ENCODE measurements at regions not wholly inside any gene's neighbourhood (a gene's known extent, or its start where the extent isn't known, plus 50 kb on each side); places are given as distances from the start of the nearest gene placed in this dataset.
A peak's percentile ranks its signal among the peaks of the same experiment; 100 is the strongest.

- Mint-ChIP-seq H3K27ac (peak overlapping the region; percentile 95), H3K4me3 (peak overlapping the region; percentile 75), H3K9me3 (no peaks in the 10 kb centered on the region), H3K27me3 (no peaks in the 10 kb centered on the region), H3K36me3 (ENCODE audit: low read depth) (no peaks in the 10 kb centered on the region), H3K4me1 (peaks cover 92% of the 10 kb centered on the region)
- DNase-seq (peak; percentile 79), ATAC-seq (peak; percentile 72)
Observed at GRCh38 chr13:48156466-48156865, 61.6 kb upstream of the MED4 start.

DNA sequence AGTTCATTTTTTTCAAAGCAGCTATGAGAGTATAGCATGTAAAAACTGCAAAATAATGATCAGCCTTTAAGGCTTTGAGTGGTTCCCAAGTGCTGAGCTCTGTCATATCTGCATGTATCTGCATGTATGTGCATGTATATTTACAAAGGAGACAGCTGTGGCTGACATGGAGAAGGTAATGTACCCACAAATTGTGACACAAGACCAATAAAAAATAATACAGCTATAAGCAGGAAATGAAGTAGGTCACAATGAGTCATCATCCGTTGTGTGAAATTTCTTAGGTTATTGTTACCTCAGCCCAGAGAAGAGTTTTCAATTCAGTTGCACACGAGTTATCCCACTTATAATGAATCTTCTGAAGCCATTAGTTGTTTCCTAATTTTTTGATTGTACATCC, 60.9 kb upstream of the MED4 start:
- ATAC-seq (peak; percentile 62), DNase-seq (no peak)
- Mint-ChIP-seq H3K36me3 (ENCODE audit: low read depth) (no peaks in the 10 kb centered on the region), H3K4me1 (peaks cover 89% of the 10 kb centered on the region), H3K27me3 (no peaks in the 10 kb centered on the region), H3K9me3 (no peaks in the 10 kb centered on the region), H3K4me3 (peak overlapping the region; percentile 75), H3K27ac (peak overlapping the region; percentile 95)

- DNase-seq (no peak), ATAC-seq (no peak)
- no peaks in the 10 kb centered on the region for H3K9me3 Mint-ChIP-seq
- peak overlapping the region; percentile 95 for H3K27ac Mint-ChIP-seq
- peaks cover 84% of the 10 kb centered on the region for H3K4me1 Mint-ChIP-seq
- H3K36me3 Mint-ChIP-seq (ENCODE audit: low read depth) = peaks cover 2% of the 10 kb centered on the region
- H3K4me3 Mint-ChIP-seq = no peak overlapping the region
- no peaks in the 10 kb centered on the region for H3K27me3 Mint-ChIP-seq
Observed at GRCh38 chr13:48154671-48155070, 59.8 kb upstream of the MED4 start.

DNA sequence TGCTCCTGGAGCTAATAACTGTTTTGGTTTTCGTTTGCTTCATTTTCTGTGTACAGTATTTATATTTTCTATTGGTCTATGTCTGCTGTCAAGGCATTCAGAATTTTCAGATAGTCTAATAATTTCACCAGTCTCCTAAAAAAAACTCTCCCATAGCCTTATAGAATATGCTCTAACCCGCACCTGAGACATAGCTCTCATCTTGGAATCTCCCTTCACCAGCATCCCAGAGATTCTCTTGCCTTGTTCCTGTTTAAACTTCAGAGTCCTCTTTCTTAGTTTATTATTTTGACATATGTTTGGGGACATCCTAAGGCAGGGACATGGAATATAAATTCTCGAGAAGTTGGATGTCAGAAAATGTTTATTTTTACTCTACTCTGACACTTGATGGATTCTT, 58.3 kb upstream of the MED4 start:
- DNase-seq (no peak), ATAC-seq (no peak)
- Mint-ChIP-seq H3K4me3 (no peak overlapping the region), H3K27ac (no peak overlapping the region), H3K9me3 (no peaks in the 10 kb centered on the region), H3K36me3 (ENCODE audit: low read depth) (peaks cover 2% of the 10 kb centered on the region), H3K4me1 (peaks cover 79% of the 10 kb centered on the region), H3K27me3 (no peaks in the 10 kb centered on the region)

GRCh38 chr13:48151363-48152161, 56.7 kb upstream of the MED4 start:
- Mint-ChIP-seq H3K4me3 (peak overlapping the region; percentile 28), H3K4me1 (peaks cover 73% of the 10 kb centered on the region), H3K27ac (peak overlapping the region; percentile 76), H3K9me3 (no peaks in the 10 kb centered on the region), H3K27me3 (no peaks in the 10 kb centered on the region), H3K36me3 (ENCODE audit: low read depth) (peaks cover 2% of the 10 kb centered on the region)
- DNase-seq = no peak
- ATAC-seq = no peak

DNA sequence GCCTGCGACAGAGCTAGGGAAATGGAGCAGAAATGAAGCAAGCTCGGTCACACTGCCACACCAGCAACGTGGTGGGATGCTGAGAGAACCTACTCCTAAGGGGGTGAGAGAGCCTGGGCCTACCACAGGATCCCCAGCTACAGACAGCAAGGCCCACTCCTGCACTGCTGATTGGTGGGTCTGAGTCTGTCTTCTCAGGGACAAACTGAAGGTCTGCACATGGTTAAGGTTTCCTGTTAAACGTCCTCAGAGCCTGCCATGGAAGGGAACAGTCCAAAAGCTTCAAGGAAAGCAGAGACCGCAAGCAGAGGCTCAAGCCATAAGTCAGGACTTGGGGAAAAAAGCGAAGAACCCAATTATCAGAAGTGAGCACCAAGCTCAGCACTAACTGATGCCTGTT, 53.5 kb upstream of the MED4 start:
- H3K27me3 Mint-ChIP-seq = no peaks in the 10 kb centered on the region
- H3K36me3 Mint-ChIP-seq (ENCODE audit: low read depth) = peaks cover 2% of the 10 kb centered on the region
- peaks cover 59% of the 10 kb centered on the region for H3K4me1 Mint-ChIP-seq
- H3K9me3 Mint-ChIP-seq = no peaks in the 10 kb centered on the region
- ATAC-seq = no peak
- H3K4me3 Mint-ChIP-seq = no peak overlapping the region
- DNase-seq = no peak
- H3K27ac Mint-ChIP-seq = peak overlapping the region; percentile 8

DNA sequence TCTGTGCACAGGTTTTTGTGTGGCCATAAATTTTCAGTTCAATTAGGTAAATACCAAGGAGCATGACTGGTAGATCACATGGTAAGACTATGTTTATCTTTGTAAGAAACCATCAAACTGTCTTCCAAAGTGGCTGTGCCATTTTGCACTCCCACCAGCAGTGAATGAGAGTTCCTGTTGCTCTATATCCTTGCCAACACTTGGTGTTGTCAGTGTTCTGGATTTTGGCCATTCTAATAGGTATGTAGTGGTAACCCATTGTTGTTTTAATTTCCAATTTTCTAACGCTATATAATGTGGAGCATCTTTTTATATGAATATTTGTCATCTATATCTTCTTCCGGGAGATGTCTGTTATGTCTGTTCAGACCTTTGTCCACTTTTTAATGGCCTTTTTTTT, 51.7 kb upstream of the MED4 start:
- Mint-ChIP-seq H3K36me3 (ENCODE audit: low read depth) (peaks cover 2% of the 10 kb centered on the region), H3K4me3 (no peak overlapping the region), H3K4me1 (peaks cover 52% of the 10 kb centered on the region), H3K9me3 (no peaks in the 10 kb centered on the region), H3K27me3 (no peaks in the 10 kb centered on the region), H3K27ac (no peak overlapping the region)
- DNase-seq = no peak
- no peak for ATAC-seq

DNA sequence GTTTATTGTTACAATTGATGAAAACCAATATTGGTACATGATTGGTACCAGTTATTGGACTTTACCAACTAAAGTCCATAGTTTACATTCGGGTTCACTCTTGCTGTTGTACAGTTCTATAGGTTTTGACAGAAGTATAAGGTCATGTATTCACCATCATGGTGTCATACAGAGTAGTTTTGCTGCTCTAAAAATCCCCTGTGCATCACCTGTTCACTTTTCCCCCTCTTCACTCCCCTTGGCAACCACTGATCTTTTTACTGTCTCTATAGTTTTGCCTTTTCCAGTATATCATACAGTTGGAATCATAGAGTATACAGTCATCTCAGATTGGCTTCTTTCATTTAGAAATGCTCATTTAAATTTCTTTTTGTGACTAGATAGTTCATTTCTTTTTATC, 51.2 kb upstream of the MED4 start:
- H3K27me3 Mint-ChIP-seq = no peaks in the 10 kb centered on the region
- H3K4me3 Mint-ChIP-seq = no peak overlapping the region
- H3K4me1 Mint-ChIP-seq = peaks cover 47% of the 10 kb centered on the region
- peak; percentile 72 for ATAC-seq
- no peaks in the 10 kb centered on the region for H3K9me3 Mint-ChIP-seq
- DNase-seq = no peak
- H3K36me3 Mint-ChIP-seq (ENCODE audit: low read depth) = peaks cover 2% of the 10 kb centered on the region
- no peak overlapping the region for H3K27ac Mint-ChIP-seq

Data from activated naive CD8-positive, alpha-beta T cell treated with anti-CD3 and anti-CD28 coated beads, Interleukin-2, amount 50 U/mL, for 24 hours (primary cell).